GM23338 (cell line): ENCODE measurements at regions not wholly inside any gene's neighbourhood (a gene's known extent, or its start where the extent isn't known, plus 50 kb on each side); places are given as distances from the start of the nearest gene placed in this dataset.

Experiments
- ATAC-seq: fragments of 200-7000 bp; cut with Tn5 transposase; 3 replicates; pipeline ENCODE4 v1.9.1; 2020
- DNase-seq: peaks from one replicate; pipeline ENCODE4 v3.0.0-alpha.2; 2015; ENCODE audit warnings: low spot score
- H2AFZ ChIP-seq: fragments of 200-600 bp; sonication (generic); 2 replicates; pipeline ENCODE4 v1.8.0; 2016; ENCODE audit warnings: antibody characterized with exemption, mild to moderate bottlenecking, moderate library complexity
- H3F3A ChIP-seq: fragments of 200-600 bp; sonication (generic); replicated peaks from 2 replicates; pipeline ENCODE4 v1.8.0; 2017; ENCODE audit warnings: antibody characterized with exemption, mixed run types, low read depth
- H3K27ac ChIP-seq: fragments of 200-600 bp; sonication (generic); 2 replicates; pipeline ENCODE4 v1.6.1; 2016; ENCODE audit warnings: low read depth
- H3K27me3 ChIP-seq: fragments of 200-600 bp; sonication (generic); 2 replicates; pipeline ENCODE4 v1.8.0; 2016; ENCODE audit warnings: mild to moderate bottlenecking, mixed run types, moderate library complexity; ENCODE audit not compliant: insufficient read depth
- H3K36me3 ChIP-seq: fragments of 200-600 bp; sonication (generic); 2 replicates; pipeline ENCODE4 v1.8.0; 2016; ENCODE audit warnings: mild to moderate bottlenecking; ENCODE audit not compliant: insufficient read depth
- H3K4me1 ChIP-seq: fragments of 200-600 bp; sonication (generic); 2 replicates; pipeline ENCODE4 v1.8.0; 2016; ENCODE audit warnings: mild to moderate bottlenecking, moderate library complexity; ENCODE audit not compliant: insufficient read depth
- H3K4me2 ChIP-seq: fragments of 200-600 bp; sonication (generic); 2 replicates; pipeline ENCODE4 v1.7.1; 2017; ENCODE audit warnings: mixed run types
- H3K4me3 ChIP-seq: fragments of 200-600 bp; sonication (generic); 2 replicates; pipeline ENCODE4 v1.6.1; 2016; ENCODE audit warnings: mixed run types
- H3K79me2 ChIP-seq: fragments of 200-600 bp; sonication (generic); replicated peaks from 2 replicates; pipeline ENCODE4 v1.8.0; 2017; ENCODE audit warnings: mild to moderate bottlenecking; ENCODE audit not compliant: insufficient read depth
- H3K9me2 ChIP-seq: fragments of 200-600 bp; sonication (generic); 2 replicates; pipeline ENCODE4 v1.8.0; 2017; ENCODE audit not compliant: insufficient read depth
- H4K20me1 ChIP-seq: fragments of 200-600 bp; sonication (generic); replicated peaks from 2 replicates; pipeline ENCODE4 v1.8.0; 2017; ENCODE audit warnings: mild to moderate bottlenecking; ENCODE audit not compliant: insufficient read depth
- H3K27ac Mint-ChIP-seq: 2 replicates; pipeline ENCODE4 v1.8.0; 2020; ENCODE audit warnings: inconsistent platforms, mild to moderate bottlenecking, moderate library complexity, mixed read lengths
- H3K27me3 Mint-ChIP-seq: 3 replicates; pipeline ENCODE4 v1.8.0; 2022; ENCODE audit warnings: low read depth, mild to moderate bottlenecking, moderate library complexity, mixed read lengths, inconsistent platforms; ENCODE audit not compliant: insufficient read depth, poor library complexity
- H3K36me3 Mint-ChIP-seq: 3 replicates; pipeline ENCODE4 v1.8.0; 2021; ENCODE audit warnings: low read depth, mild to moderate bottlenecking, inconsistent platforms, moderate library complexity, mixed read lengths
- H3K4me1 Mint-ChIP-seq: 3 replicates; pipeline ENCODE4 v1.8.0; 2020; ENCODE audit warnings: mild to moderate bottlenecking, inconsistent platforms, mixed read lengths
- H3K4me3 Mint-ChIP-seq: 3 replicates; pipeline ENCODE4 v1.8.0; 2021; ENCODE audit warnings: moderate library complexity, mild to moderate bottlenecking, inconsistent platforms, mixed read lengths
- H3K9me3 Mint-ChIP-seq: 3 replicates; pipeline ENCODE4 v1.8.0; 2020; ENCODE audit warnings: moderate library complexity, mild to moderate bottlenecking, inconsistent platforms, mixed read lengths
- CREB1 ChIP-seq: fragments of 250-450 bp; sonication (Bioruptor Pico); IDR thresholded peaks from 2 replicates; pipeline ENCODE4 v1.5.0; 2020; ENCODE audit warnings: low read depth, mild to moderate bottlenecking, moderate library complexity
- EZH2 ChIP-seq: fragments of 200-600 bp; sonication (generic); IDR thresholded peaks from one replicate; pipeline ENCODE4 v1.8.0; 2017; ENCODE audit warnings: antibody characterized with exemption, mild to moderate bottlenecking, low read depth; ENCODE audit not compliant: unreplicated experiment
- EZH2phosphoT487 ChIP-seq: fragments of 200-600 bp; sonication (generic); IDR thresholded peaks from one replicate; pipeline ENCODE4 v1.8.1; 2018; ENCODE audit warnings: antibody characterized with exemption; ENCODE audit not compliant: unreplicated experiment
- JUNB ChIP-seq: IDR thresholded peaks from one replicate; pipeline ENCODE4 v1.6.1; 2016; ENCODE audit warnings: antibody characterized with exemption; ENCODE audit not compliant: unreplicated experiment
- NANOG ChIP-seq: IDR thresholded peaks from 2 replicates; pipeline ENCODE4 v1.6.1; 2016; ENCODE audit warnings: antibody characterized with exemption, borderline replicate concordance
- POLR2AphosphoS5 ChIP-seq: IDR thresholded peaks from 2 replicates; pipeline ENCODE4 v1.6.1; 2016; ENCODE audit warnings: antibody characterized with exemption, low read depth
- STAT1 ChIP-seq: IDR thresholded peaks from one replicate; pipeline ENCODE4 v1.6.1; 2016; ENCODE audit warnings: antibody characterized with exemption; ENCODE audit not compliant: unreplicated experiment
- ZNF331 ChIP-seq: fragments of 250-450 bp; sonication (Bioruptor Pico); IDR thresholded peaks from 2 replicates; pipeline ENCODE4 v1.5.0; 2020; ENCODE audit warnings: low read depth, mild to moderate bottlenecking, moderate library complexity
- TF ChIP-seq, protein P1 (sequence below), 2 experiments: fragments of 200-600 bp in 1 of 2; sonication (generic) in 1 of 2; conservative IDR thresholded peaks; 2 replicates each; pipeline versions ENCODE4 v1.5.1 to v1.6.1; 2016 to 2017; ENCODE audit warnings: antibody characterized with exemption in 2 of 2, low read depth in 2 of 2, mild to moderate bottlenecking in 2 of 2, moderate library complexity in 1 of 2
- TF ChIP-seq, protein P2 (sequence below): IDR thresholded peaks from 2 replicates; pipeline ENCODE4 v1.6.1; 2016; ENCODE audit warnings: antibody characterized with exemption
- TF ChIP-seq, protein P3 (sequence below): fragments of 250-450 bp; sonication (Bioruptor Pico); IDR thresholded peaks from 2 replicates; pipeline ENCODE4 v1.5.0; 2020; ENCODE audit warnings: mild to moderate bottlenecking, moderate library complexity

DNA sequence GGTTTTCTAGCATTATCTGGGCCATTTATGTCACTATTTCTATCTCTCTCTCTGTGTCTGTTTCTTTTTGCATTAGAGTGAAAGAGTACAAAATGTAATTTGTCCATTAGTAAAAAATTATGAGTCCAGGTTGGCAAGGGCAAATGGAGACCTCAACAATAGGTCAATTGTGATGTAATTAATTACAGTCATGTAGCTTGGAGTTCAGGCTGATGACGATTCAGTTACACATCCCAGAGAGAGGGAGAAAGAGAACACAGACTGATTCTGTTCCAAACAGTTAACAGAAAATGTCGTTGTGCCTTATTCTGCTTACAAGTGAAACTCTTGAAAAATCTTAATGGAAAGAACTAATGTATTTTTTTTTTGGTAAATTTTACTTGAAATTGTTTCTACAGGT is 83.3 kb downstream of the ATXN7L3B start:
- Histone ChIP-seq H3F3A (no peaks in the 10 kb centered on the region), H2AFZ (no peak overlapping the region), H3K9me2 (no peaks in the 10 kb centered on the region), H3K4me3 (no peak overlapping the region), H3K27ac (no peak overlapping the region), H3K36me3 (no peaks in the 10 kb centered on the region), H3K4me2 (no peak overlapping the region), H3K4me1 (no peaks in the 10 kb centered on the region), H3K27me3 (no peaks in the 10 kb centered on the region), H4K20me1 (no peaks in the 10 kb centered on the region), H3K79me2 (no peaks in the 10 kb centered on the region)
- ATAC-seq, result no peak
- H3K4me3 Mint-ChIP-seq, result no peak overlapping the region
- H3K27me3 Mint-ChIP-seq, result no peaks in the 10 kb centered on the region
- TF ChIP-seq POLR2AphosphoS5 (no peak), EZH2 (no peak), ZNF331 (CRISPR knock-in tag) (no peak)
- TF ChIP-seq, protein P1, sequence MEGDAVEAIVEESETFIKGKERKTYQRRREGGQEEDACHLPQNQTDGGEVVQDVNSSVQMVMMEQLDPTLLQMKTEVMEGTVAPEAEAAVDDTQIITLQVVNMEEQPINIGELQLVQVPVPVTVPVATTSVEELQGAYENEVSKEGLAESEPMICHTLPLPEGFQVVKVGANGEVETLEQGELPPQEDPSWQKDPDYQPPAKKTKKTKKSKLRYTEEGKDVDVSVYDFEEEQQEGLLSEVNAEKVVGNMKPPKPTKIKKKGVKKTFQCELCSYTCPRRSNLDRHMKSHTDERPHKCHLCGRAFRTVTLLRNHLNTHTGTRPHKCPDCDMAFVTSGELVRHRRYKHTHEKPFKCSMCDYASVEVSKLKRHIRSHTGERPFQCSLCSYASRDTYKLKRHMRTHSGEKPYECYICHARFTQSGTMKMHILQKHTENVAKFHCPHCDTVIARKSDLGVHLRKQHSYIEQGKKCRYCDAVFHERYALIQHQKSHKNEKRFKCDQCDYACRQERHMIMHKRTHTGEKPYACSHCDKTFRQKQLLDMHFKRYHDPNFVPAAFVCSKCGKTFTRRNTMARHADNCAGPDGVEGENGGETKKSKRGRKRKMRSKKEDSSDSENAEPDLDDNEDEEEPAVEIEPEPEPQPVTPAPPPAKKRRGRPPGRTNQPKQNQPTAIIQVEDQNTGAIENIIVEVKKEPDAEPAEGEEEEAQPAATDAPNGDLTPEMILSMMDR (conservative IDR thresholded peaks at IDR 0.05; ENCODE audit: low read depth in 2 of 2), result no peak
- H3K9me3 Mint-ChIP-seq, result no peaks in the 10 kb centered on the region
- H3K27ac Mint-ChIP-seq, result no peak overlapping the region
- no peaks in the 10 kb centered on the region for H3K36me3 Mint-ChIP-seq
- no peaks in the 10 kb centered on the region for H3K4me1 Mint-ChIP-seq
- DNase-seq, result no peak

DNA sequence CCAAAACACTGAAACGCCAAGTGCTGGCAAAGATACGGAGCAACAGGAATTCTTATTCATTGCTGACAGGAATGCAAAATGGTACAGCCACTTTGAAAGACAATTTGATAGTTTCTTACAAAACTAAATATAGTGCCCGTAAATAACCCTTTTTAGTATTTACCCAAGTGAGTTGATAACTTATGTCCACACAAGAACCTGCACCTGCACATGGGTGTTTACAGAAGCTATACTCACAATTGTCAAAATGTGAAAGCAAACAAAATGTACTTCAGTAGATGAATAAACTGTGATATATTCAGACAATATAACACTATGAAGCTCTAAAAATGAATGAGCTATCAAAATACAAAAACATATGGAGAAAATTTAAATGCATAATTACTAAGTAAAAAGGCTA is 86.6 kb downstream of the ATXN7L3B start:
- Histone ChIP-seq H3K27me3 (no peaks in the 10 kb centered on the region), H3K36me3 (no peaks in the 10 kb centered on the region), H3K27ac (no peak overlapping the region), H3K9me2 (no peaks in the 10 kb centered on the region), H3K4me2 (no peak overlapping the region), H2AFZ (no peak overlapping the region), H4K20me1 (no peaks in the 10 kb centered on the region), H3K79me2 (no peaks in the 10 kb centered on the region), H3F3A (no peaks in the 10 kb centered on the region), H3K4me3 (no peak overlapping the region), H3K4me1 (no peaks in the 10 kb centered on the region)
- no peak overlapping the region for H3K27ac Mint-ChIP-seq
- ATAC-seq (no peak), DNase-seq (no peak)
- H3K9me3 Mint-ChIP-seq, result peaks cover 3% of the 10 kb centered on the region; the same call in 1 of the 3 replicates
- no peaks in the 10 kb centered on the region for H3K4me1 Mint-ChIP-seq
- no peaks in the 10 kb centered on the region for H3K27me3 Mint-ChIP-seq
- H3K36me3 Mint-ChIP-seq, result no peaks in the 10 kb centered on the region
- H3K4me3 Mint-ChIP-seq, result no peak overlapping the region
- no peak for TF ChIP-seq EZH2phosphoT487
- TF ChIP-seq, protein P1 (conservative IDR thresholded peaks at IDR 0.05; ENCODE audit: low read depth in 2 of 2), result no peak
- no peak for TF ChIP-seq STAT1
- no peak for TF ChIP-seq NANOG
- no peak for TF ChIP-seq CREB1
- TF ChIP-seq EZH2, result no peak
- no peak for TF ChIP-seq JUNB
- TF ChIP-seq, protein P2, sequence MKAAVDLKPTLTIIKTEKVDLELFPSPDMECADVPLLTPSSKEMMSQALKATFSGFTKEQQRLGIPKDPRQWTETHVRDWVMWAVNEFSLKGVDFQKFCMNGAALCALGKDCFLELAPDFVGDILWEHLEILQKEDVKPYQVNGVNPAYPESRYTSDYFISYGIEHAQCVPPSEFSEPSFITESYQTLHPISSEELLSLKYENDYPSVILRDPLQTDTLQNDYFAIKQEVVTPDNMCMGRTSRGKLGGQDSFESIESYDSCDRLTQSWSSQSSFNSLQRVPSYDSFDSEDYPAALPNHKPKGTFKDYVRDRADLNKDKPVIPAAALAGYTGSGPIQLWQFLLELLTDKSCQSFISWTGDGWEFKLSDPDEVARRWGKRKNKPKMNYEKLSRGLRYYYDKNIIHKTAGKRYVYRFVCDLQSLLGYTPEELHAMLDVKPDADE, result no peak
- no peak for TF ChIP-seq POLR2AphosphoS5
- no peak for TF ChIP-seq ZNF331 (CRISPR knock-in tag)
- TF ChIP-seq, protein P3, sequence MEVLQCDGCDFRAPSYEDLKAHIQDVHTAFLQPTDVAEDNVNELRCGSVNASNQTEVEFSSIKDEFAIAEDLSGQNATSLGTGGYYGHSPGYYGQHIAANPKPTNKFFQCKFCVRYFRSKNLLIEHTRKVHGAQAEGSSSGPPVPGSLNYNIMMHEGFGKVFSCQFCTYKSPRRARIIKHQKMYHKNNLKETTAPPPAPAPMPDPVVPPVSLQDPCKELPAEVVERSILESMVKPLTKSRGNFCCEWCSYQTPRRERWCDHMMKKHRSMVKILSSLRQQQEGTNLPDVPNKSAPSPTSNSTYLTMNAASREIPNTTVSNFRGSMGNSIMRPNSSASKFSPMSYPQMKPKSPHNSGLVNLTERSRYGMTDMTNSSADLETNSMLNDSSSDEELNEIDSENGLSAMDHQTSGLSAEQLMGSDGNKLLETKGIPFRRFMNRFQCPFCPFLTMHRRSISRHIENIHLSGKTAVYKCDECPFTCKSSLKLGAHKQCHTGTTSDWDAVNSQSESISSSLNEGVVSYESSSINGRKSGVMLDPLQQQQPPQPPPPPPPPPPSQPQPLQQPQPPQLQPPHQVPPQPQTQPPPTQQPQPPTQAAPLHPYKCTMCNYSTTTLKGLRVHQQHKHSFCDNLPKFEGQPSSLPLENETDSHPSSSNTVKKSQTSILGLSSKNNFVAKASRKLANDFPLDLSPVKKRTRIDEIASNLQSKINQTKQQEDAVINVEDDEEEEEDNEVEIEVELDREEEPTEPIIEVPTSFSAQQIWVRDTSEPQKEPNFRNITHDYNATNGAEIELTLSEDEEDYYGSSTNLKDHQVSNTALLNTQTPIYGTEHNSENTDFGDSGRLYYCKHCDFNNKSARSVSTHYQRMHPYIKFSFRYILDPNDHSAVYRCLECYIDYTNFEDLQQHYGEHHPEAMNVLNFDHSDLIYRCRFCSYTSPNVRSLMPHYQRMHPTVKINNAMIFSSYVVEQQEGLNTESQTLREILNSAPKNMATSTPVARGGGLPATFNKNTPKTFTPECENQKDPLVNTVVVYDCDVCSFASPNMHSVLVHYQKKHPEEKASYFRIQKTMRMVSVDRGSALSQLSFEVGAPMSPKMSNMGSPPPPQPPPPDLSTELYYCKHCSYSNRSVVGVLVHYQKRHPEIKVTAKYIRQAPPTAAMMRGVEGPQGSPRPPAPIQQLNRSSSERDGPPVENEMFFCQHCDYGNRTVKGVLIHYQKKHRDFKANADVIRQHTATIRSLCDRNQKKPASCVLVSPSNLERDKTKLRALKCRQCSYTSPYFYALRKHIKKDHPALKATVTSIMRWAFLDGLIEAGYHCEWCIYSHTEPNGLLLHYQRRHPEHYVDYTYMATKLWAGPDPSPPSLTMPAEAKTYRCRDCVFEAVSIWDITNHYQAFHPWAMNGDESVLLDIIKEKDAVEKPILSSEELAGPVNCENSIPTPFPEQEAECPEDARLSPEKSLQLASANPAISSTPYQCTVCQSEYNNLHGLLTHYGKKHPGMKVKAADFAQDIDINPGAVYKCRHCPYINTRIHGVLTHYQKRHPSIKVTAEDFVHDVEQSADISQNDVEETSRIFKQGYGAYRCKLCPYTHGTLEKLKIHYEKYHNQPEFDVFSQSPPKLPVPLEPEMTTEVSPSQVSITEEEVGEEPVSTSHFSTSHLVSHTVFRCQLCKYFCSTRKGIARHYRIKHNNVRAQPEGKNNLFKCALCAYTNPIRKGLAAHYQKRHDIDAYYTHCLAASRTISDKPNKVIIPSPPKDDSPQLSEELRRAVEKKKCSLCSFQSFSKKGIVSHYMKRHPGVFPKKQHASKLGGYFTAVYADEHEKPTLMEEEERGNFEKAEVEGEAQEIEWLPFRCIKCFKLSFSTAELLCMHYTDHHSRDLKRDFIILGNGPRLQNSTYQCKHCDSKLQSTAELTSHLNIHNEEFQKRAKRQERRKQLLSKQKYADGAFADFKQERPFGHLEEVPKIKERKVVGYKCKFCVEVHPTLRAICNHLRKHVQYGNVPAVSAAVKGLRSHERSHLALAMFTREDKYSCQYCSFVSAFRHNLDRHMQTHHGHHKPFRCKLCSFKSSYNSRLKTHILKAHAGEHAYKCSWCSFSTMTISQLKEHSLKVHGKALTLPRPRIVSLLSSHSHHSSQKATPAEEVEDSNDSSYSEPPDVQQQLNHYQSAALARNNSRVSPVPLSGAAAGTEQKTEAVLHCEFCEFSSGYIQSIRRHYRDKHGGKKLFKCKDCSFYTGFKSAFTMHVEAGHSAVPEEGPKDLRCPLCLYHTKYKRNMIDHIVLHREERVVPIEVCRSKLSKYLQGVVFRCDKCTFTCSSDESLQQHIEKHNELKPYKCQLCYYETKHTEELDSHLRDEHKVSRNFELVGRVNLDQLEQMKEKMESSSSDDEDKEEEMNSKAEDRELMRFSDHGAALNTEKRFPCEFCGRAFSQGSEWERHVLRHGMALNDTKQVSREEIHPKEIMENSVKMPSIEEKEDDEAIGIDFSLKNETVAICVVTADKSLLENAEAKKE (CRISPR knock-in tag), result no peak
